SH-SY5Y (cell line): ENCODE measurements at regions not wholly inside any gene's neighbourhood (a gene's known extent, or its start where the extent isn't known, plus 50 kb on each side); places are given as distances from the start of the nearest gene placed in this dataset.

Experiments used
- GATA2 ChIP-seq: IDR thresholded peaks from 2 replicates; pipeline ENCODE4 v1.6.1; 2011; ENCODE audit warnings: mild to moderate bottlenecking, low read depth, low read length
- GATA3 ChIP-seq: IDR thresholded peaks from 2 replicates; pipeline ENCODE4 v1.6.1; 2011; ENCODE audit warnings: low read depth, mild to moderate bottlenecking, low read length, moderate library complexity

DNA sequence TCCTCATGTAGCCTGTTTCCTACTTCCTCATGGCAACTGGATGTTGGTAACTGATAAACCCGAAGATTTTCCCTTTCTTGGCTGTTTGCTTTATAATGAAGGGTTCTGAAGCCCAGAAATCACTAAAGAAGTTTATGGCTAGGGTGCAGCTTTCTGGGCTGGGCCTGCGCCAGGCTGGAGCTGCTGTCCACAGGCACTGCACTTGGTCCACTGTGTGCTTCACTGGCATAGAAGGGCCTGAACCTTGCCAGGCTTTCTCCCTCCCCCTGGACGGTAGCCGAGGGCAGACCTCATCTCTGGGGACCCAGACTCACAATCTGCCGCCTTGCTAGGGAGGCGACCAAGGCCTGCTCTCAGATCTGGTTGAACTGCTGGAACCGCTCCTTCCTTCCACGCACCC is 133.3 kb upstream of the SPRED2 start:
- TF ChIP-seq GATA2, result no peak
- TF ChIP-seq GATA3, result no peak
